ENCODE measurements at regions not wholly inside any gene's neighbourhood (a gene's known extent, or its start where the extent isn't known, plus 50 kb on each side); places are given as distances from the start of the nearest gene placed in this dataset.

- Histone ChIP-seq H3K9me3 (no peaks in the 10 kb centered on the region), H3K27ac (no peak overlapping the region), H3K27me3 (no peaks in the 10 kb centered on the region), H3K4me3 (ENCODE audit: low read depth in 1 of 2, low read length in 1 of 2) (no peak overlapping the region), H3K4me1 (ENCODE audit: control insufficient read depth in 1 of 2, insufficient read depth in 1 of 2, low read depth in 1 of 2, low read length in 1 of 2) (no peaks in the 10 kb centered on the region), H3K36me3 (no peaks in the 10 kb centered on the region)
- TF ChIP-seq, protein P1, sequence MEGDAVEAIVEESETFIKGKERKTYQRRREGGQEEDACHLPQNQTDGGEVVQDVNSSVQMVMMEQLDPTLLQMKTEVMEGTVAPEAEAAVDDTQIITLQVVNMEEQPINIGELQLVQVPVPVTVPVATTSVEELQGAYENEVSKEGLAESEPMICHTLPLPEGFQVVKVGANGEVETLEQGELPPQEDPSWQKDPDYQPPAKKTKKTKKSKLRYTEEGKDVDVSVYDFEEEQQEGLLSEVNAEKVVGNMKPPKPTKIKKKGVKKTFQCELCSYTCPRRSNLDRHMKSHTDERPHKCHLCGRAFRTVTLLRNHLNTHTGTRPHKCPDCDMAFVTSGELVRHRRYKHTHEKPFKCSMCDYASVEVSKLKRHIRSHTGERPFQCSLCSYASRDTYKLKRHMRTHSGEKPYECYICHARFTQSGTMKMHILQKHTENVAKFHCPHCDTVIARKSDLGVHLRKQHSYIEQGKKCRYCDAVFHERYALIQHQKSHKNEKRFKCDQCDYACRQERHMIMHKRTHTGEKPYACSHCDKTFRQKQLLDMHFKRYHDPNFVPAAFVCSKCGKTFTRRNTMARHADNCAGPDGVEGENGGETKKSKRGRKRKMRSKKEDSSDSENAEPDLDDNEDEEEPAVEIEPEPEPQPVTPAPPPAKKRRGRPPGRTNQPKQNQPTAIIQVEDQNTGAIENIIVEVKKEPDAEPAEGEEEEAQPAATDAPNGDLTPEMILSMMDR (IDR thresholded peaks at IDR 0.05) = no peak
Measured at GRCh38 chr5:7015586-7016256, 302.5 kb downstream of the TENT4A start.

DNA sequence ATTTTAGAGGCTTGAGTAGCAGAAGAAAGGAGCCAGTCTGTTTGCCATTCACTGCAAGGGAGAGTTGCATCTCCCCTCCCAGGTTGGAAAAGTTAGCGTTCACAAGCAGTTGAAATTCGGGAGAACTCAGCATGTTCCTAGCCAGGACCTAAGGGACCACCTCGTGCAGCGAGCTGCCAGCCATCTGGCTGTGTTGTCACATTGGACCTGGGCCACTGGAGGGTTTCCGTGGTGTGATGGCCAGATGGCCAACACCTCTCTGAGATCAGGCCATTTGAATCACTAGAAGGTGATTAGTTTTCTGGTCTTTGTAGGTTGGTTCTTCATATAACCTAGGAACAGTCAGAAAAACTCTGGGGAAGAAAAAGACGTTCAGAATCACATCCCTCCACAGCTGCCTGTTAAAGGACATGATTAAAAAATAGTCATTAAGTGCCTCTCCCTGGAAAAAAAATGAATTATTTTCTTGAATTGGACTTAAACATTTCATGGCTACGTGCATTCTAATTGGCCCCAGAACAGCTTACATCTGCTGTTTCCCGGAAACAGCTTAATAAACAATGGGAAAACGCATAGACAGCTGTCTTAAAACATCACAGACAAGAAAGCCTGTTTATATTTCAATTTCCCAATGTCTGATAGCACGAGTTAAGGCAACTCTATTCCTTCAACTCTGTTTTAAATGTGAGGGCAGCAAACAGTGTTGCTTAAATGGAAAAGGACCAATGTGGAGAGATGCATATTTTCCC is 303.9 kb downstream of the TENT4A start:
- H3K27ac ChIP-seq = no peak overlapping the region
- no peaks in the 10 kb centered on the region for H3K27me3 ChIP-seq
- no peak overlapping the region for H3K4me3 ChIP-seq (ENCODE audit: low read depth in 1 of 2, low read length in 1 of 2)
- H3K4me1 ChIP-seq (ENCODE audit: control insufficient read depth in 1 of 2, insufficient read depth in 1 of 2, low read depth in 1 of 2, low read length in 1 of 2) = no peaks in the 10 kb centered on the region
- H3K9me3 ChIP-seq = peaks cover 3% of the 10 kb centered on the region
- H3K36me3 ChIP-seq = no peaks in the 10 kb centered on the region
- TF ChIP-seq, protein P1 (IDR thresholded peaks at IDR 0.05) = no peak

- H3K27me3 ChIP-seq = no peaks in the 10 kb centered on the region
- TF ChIP-seq, protein P1 (IDR thresholded peaks at IDR 0.05) = no peak
- H3K36me3 ChIP-seq = no peaks in the 10 kb centered on the region
- H3K4me3 ChIP-seq (ENCODE audit: low read depth in 1 of 2, low read length in 1 of 2) = no peak overlapping the region
- H3K27ac ChIP-seq = no peak overlapping the region
- peaks cover 13% of the 10 kb centered on the region for H3K9me3 ChIP-seq
- H3K4me1 ChIP-seq (ENCODE audit: control insufficient read depth in 1 of 2, insufficient read depth in 1 of 2, low read depth in 1 of 2, low read length in 1 of 2) = no peaks in the 10 kb centered on the region
Measured at GRCh38 chr5:7018198-7018597, 305.0 kb downstream of the TENT4A start.

DNA sequence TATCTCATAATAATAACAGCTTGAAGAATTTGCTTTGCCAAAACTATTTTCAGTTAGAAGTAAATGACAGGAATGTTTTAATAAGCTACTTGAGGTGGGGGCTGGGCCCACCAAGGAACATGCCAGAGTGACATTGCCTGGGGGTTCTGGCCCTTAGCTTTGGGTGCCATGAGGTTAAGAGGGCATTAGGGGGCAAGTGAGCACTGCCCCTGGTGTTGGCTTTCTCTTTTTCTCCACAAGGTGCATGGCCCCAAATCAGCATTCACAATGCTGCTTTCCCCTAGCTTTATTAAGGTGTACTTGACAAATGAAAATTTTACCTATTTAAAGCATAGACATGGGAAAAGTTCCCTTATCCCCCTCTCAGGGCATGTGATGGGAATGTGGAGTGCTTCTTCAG is 305.4 kb downstream of the TENT4A start:
- TF ChIP-seq, protein P1 (IDR thresholded peaks at IDR 0.05) = no peak
- no peaks in the 10 kb centered on the region for H3K4me1 ChIP-seq (ENCODE audit: control insufficient read depth in 1 of 2, insufficient read depth in 1 of 2, low read depth in 1 of 2, low read length in 1 of 2)
- no peaks in the 10 kb centered on the region for H3K27me3 ChIP-seq
- H3K4me3 ChIP-seq (ENCODE audit: low read depth in 1 of 2, low read length in 1 of 2) = no peak overlapping the region
- H3K36me3 ChIP-seq = no peaks in the 10 kb centered on the region
- H3K27ac ChIP-seq = no peak overlapping the region
- peaks cover 17% of the 10 kb centered on the region for H3K9me3 ChIP-seq

DNA sequence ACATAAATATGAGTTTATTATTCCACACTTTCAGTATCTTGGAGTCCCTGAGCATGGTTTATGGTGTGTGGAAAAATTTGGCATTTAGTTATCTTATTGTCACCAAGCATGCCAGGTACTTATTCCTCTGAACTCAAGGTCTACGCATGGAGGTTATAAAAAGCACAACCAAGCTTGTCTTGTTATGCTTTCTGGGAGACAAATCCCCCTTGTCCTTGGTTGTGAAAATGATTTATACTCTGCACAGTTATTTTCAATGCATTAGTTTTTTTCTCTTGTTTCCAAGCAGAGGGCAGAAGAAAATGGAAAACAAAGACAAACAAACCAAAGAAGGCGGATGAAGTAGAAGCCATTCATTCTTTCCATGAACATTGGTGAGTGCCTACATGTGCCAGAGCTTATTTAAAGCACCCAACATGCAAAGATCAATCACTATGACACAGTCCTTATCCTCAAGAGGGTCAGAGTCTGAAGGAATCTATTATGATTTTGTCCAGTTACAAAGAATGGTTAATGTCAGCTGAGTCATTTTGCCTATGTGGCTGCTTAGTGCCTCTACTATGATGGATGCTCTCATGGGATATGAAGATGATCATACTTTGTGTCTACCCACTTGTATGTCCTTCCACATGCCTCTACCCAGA is 323.1 kb downstream of the TENT4A start:
- no peaks in the 10 kb centered on the region for H3K9me3 ChIP-seq
- no peaks in the 10 kb centered on the region for H3K36me3 ChIP-seq
- TF ChIP-seq, protein P1 (IDR thresholded peaks at IDR 0.05) = no peak
- no peak overlapping the region for H3K4me3 ChIP-seq (ENCODE audit: low read depth in 1 of 2, low read length in 1 of 2)
- H3K4me1 ChIP-seq (ENCODE audit: control insufficient read depth in 1 of 2, insufficient read depth in 1 of 2, low read depth in 1 of 2, low read length in 1 of 2) = no peaks in the 10 kb centered on the region
- no peaks in the 10 kb centered on the region for H3K27me3 ChIP-seq
- H3K27ac ChIP-seq = no peak overlapping the region

Measured in neutrophil (primary cell).